NCI-H2227 (cell line): ENCODE measurements at regions not wholly inside any gene's neighbourhood (a gene's known extent, or its start where the extent isn't known, plus 50 kb on each side); places are given as distances from the start of the nearest gene placed in this dataset.

Experiments used
- DNase-seq: peaks from one replicate; lab custom pipeline; 2025; ENCODE audit not compliant: unreplicated experiment; lab: John Stamatoyannopoulos, UW

DNA sequence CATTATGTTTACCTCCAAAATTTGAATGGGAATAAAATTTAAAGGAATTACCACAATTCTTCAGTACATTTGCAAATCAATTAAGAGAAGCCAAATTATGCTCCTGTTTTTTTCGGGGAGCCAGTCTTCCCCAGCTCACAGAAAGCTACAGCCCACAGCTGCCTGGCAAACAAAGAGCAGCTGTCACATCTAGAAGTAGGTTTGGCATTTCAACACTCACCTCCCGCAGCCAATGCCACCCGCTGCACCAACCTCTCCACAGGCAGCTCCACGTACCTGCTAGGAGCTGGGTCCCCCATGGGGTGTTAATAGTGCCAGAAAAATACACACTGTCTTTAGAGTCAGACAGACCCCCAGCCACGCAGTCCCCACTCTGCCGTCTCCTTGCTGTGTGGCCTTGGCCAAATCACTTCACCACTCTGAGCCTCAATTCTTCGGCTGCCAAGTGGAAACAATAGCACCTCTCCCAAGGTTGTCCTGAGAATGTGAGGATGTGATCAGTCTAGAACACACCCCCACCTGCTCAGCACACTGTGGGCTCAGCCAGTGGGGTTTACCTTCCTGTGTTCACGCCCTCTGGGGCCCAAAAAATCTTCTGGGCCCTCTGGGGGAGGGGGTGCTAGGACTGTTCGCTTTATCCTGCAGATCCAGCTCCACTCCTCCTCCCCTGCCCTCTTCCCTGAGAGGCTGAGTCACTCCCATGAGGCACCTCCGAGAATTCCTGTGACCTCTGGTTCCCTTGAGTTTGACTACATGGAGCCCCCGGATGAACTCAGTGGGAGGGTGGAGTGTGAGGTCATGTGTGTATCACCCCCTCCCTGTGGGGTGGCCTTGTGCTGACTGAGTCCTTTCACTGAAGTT, 204.3 kb upstream of the GRIK3 start:
- no peak for DNase-seq

GRCh38 chr1:37239225-37239740, 205.0 kb upstream of the GRIK3 start:
- DNase-seq, result peak; percentile 55

DNA sequence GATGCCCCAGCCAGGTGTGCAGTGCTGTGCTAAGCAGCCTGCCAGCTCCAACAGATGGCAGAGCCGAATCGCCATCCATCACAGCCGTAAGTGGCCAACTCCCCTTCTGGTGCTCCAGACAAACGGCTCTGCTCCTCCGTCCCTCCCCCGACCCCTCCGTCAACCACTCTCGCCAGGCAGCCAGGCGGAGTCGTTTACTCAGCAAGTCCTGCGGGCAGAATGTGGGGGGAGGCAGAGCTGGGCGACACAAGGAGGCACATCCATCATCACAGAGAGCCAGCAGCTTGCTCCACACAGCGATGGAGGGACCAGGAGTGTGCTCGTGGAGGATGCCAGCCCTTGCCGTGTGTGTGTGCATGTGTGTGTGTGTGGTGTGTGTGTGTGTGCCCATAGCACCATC, 206.6 kb upstream of the GRIK3 start:
- peak; percentile 89 for DNase-seq

DNA sequence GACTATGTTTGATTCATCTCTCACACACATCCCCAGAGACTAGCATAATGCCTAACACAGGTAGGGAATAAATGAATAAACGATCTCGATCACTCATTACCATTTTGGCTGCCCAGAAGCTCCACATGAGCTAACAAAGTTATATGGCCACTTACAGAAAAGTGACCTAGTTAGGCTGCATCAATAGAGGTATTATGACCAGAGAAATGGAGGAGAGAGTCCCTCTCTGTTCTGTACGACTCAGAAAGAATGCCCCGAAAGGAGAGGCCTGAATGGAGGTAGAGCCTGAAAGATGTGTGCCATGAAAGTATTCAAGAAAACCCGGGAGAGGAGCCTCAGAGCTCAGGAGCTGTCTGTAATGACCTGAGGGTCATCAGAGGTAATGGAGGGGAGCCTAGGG, 208.2 kb upstream of the GRIK3 start:
- no peak for DNase-seq

DNA sequence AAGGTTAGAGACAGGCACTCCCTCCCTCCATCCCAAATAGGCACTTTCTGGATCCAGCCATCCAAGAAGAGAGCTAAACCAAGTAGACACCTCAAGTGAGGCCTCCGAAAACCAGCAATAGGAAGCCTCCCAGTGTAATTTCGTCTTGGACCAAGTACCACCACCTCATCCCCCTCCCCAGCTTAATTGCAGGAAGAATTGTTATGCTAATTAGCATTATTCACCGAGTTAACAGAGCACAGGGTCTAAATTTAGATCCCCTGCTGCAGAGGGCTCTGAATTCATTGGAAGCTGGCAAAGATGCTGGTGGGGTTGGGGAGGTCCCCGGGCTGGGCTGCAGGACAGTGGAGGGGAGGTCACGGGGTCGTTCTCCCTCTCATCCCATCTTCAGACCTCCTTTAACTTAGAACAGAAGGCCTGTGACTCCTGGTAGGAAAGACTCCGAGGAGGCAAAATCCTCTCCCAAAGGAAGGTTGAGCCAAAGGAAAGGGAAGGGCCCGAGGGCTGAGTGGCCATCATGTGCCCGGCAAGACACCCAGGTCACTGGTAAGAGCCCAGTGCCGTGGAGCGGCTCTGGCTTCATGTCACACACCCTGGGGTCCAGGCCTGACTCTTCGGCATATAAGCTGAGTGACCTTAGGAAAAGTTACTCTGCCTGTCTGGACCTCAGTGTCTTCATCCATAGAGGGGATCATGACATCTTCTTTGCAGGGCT, 209.2 kb upstream of the GRIK3 start:
- DNase-seq, result no peak

- DNase-seq, result no peak
Measured at GRCh38 chr1:37244083-37244480, 209.8 kb upstream of the GRIK3 start.

GRCh38 chr1:37244815-37245214, 210.5 kb upstream of the GRIK3 start:
- DNase-seq, result no peak

GRCh38 chr1:37246631-37247030, 212.3 kb upstream of the GRIK3 start:
- DNase-seq, result no peak

DNA sequence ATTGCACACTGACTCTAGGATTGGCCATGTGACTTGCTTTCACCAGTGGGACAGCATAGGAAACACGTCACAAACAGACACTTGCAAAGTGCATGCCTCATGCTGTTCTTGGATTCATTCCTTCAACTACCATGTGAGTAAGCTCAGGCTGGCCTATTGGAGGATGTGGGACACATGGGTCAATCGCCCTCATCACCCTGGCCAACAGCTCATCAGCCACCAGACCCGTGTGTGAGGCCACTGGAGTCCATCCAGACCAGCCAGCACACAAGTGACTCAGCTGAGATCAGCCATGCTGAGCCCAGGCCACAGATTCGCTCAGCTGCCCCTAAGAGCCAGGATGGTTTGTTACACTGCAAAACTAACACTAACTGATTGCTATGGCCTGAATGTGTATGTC, 216.1 kb upstream of the GRIK3 start:
- no peak for DNase-seq

- DNase-seq, result peak; percentile 82
Measured at GRCh38 chr1:37255136-37255795, 219.1 kb upstream of the ZC3H12A start.

DNA sequence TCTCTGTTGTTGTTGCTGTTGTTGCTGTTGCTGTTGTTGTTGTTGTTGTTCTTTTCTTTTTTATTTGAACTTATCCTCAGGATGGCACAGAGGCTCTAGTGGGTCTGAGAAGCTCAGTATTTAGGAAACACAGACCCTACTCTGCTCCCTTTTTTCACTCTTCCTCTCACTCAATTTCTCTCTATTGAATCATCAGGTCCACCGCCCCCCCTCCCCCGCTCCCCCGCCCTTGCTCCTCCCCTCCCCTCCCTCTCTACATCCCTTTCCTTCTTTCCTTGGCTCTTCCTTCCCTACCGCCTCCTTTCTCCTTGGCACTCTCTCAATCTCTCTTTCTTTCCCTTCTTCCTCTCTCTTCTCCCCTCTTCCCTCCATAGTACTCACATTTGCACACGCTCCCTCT, 218.5 kb upstream of the ZC3H12A start:
- no peak for DNase-seq

DNA sequence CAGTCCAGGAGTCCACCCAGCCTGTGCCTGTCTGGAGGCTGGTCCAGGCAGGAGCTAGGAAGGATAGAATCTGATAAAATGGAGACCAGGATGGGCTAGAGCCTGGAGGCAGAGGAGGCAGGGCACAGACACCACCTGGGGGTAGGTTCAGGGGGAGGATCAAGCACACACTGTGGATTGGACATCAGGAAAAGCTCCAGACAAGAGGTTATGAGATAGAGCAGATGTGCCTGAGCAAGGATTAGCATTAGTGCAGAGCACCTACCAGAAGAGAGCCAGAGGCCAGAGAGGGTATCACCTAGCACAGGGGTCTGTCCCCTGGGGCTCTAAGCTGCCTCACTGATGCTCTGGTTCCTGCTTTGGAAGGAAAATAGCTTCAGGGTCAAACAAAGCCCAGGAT, 216.7 kb upstream of the ZC3H12A start:
- peak; percentile 14 for DNase-seq

- peak; percentile 89 for DNase-seq
Measured at GRCh38 chr1:37258068-37258467, 216.3 kb upstream of the ZC3H12A start.

GRCh38 chr1:37259019-37259418, 215.4 kb upstream of the ZC3H12A start:
- DNase-seq, result no peak

GRCh38 chr1:37261129-37261528, 213.3 kb upstream of the ZC3H12A start:
- DNase-seq, result no peak

DNA sequence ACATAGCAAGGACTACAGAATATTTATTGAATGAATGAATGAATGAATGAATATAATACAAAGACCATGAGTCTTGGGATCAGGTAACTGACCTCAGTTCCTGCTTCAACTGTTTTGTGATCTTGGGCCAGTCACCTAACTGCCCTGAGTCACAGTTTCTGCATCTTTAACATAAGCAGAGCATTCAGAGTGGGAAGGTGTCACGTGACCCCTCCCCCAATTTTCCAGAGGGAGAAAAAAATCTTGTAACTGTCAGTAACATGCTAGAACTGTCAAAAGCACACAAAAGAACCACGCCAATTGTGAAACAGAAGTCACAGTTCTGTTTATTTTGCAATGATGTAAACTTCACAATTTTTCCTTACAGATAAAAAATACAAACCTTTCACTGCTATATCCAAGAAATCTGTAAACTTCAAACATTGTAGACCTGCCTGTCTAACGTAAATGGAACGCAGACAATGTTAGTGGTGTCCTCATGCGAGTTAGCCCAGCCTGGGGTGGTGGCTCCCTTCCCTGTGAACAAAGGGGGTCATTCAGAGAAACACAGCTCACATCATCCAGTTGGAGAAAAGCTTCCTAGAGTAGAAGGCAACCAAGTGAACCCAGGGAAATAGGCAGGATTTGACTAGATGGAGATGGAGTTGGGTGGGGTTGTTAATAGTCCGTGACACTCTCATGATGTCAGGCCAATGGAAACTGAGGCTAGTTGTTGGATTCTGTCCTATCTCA, 211.8 kb upstream of the ZC3H12A start:
- no peak for DNase-seq

DNA sequence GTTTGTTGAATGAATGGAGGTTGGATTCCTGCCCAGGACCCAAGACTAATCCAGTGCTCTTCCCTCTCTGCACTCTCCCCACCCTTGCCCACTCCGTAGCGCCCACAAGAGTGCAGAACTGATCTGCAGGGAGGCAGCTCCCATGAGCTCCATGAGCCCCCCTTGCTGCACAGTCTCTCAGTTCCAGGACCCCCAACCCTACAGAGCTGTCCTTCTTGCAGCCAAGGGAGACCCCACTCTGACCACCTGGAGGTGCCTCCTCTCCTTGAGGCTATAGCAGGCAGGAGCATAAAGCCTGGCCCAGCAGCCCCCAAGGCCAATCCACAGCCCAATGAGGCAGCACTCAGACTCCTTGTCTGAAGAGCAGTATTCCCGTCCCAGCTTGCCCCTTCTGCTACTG, 209.2 kb upstream of the ZC3H12A start:
- no peak for DNase-seq

DNA sequence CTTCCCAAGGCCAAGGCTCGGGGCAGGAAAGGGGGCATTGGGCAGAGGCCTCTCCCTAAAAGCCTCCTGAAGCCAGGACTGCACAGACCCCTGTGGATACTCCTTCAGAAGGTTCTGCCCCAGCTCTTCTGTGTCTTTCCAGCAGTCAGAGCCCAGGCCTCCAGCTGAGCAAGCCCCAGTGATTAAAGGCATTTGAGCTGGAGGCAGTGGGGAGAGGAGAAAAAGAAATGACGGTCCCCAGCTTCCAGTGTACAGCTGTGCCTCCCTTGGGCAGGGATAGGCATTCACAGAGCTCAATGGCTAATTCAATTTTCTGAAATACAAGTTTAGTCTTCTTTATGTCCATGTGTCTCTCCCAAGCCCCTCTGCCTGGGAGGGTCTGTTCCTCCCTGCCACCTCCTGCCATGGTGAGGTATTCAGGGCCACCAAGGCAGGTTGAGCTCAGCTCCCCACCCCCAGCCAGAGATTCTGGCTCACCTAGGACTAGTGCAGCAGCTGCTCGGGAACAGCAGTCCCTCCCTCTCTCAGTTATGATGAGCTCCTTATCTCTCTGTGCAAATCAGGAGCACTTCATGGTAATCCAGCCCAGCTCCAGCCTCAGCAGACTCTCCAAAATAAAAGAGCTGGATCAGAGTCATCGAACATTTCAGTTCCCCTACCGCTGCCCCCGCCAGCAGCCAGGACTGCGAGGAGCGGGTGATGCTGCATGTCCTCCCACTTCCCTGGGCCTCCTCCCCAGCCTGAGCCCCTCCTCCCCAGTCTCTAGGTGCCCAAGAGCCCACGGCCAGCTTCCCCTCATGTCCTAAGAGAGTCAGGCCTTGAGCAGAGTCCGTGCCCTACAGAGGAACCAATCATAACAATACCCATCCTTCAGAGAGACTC, 208.4 kb upstream of the ZC3H12A start:
- DNase-seq, result peak; percentile 34

GRCh38 chr1:37267111-37267835, 207.1 kb upstream of the ZC3H12A start:
- peak; percentile 50 for DNase-seq
